H9 (cell line): ENCODE measurements at regions not wholly inside any gene's neighbourhood (a gene's known extent, or its start where the extent isn't known, plus 50 kb on each side); places are given as distances from the start of the nearest gene placed in this dataset.

Experiments
- DNase-seq: peaks from one replicate; pipeline ENCODE4 v3.0.0-alpha.2; 2017
- H2AFZ ChIP-seq: one replicate; pipeline ENCODE4 v1.6.1; 2013; ENCODE audit warnings: mild to moderate bottlenecking, low read length, control low read depth, moderate library complexity
- H2AK5ac ChIP-seq: 2 replicates; pipeline ENCODE4 v1.6.1; 2013; ENCODE audit warnings: low read length, control low read depth, mixed read lengths; ENCODE audit not compliant: insufficient read length
- H2BK120ac ChIP-seq: one replicate; pipeline ENCODE4 v1.6.1; 2013; ENCODE audit warnings: low read depth, mild to moderate bottlenecking, low read length, control low read depth, inconsistent platforms; ENCODE audit not compliant: poor library complexity, severe bottlenecking
- H2BK12ac ChIP-seq: 2 replicates; pipeline ENCODE4 v1.6.1; 2013; ENCODE audit warnings: low read length, control low read depth, mixed read lengths, low read depth; ENCODE audit not compliant: insufficient read length
- H2BK15ac ChIP-seq: 2 replicates; pipeline ENCODE4 v1.6.1; 2013; ENCODE audit warnings: low read depth, low read length, control low read depth
- H2BK20ac ChIP-seq: one replicate; pipeline ENCODE4 v1.6.1; 2013; ENCODE audit warnings: low read depth, mild to moderate bottlenecking, low read length, control low read depth, inconsistent platforms; ENCODE audit not compliant: poor library complexity, severe bottlenecking
- H2BK5ac ChIP-seq: 2 replicates; pipeline ENCODE4 v1.6.1; 2013; ENCODE audit warnings: low read length, control low read depth, mixed read lengths; ENCODE audit not compliant: insufficient read length
- H3K14ac ChIP-seq: 2 replicates; pipeline ENCODE4 v1.6.1; 2013; ENCODE audit warnings: low read length, control low read depth; ENCODE audit not compliant: insufficient read depth
- H3K18ac ChIP-seq: 2 replicates; pipeline ENCODE4 v1.6.1; 2013; ENCODE audit warnings: low read depth, mild to moderate bottlenecking, mixed read lengths, low read length, control low read depth; ENCODE audit not compliant: insufficient read length
- H3K23ac ChIP-seq: 2 replicates; pipeline ENCODE4 v1.6.1; 2013; ENCODE audit warnings: low read length, control low read depth, mixed read lengths, low read depth; ENCODE audit not compliant: insufficient read length
- H3K23me2 ChIP-seq: 2 replicates; pipeline ENCODE4 v1.6.1; 2013; ENCODE audit warnings: low read depth, mild to moderate bottlenecking, mixed read lengths, low read length, control low read depth; ENCODE audit not compliant: insufficient read length, poor library complexity, severe bottlenecking
- H3K27ac ChIP-seq: 2 replicates; pipeline ENCODE4 v1.5.1; 2013; ENCODE audit warnings: low read length, control low read depth, mixed read lengths, low read depth; ENCODE audit not compliant: insufficient read length
- H3K27me3 ChIP-seq: 2 replicates; pipeline ENCODE4 v1.6.1; 2013; ENCODE audit warnings: low read length, control low read depth, inconsistent platforms; ENCODE audit not compliant: insufficient read depth
- H3K4ac ChIP-seq: 2 replicates; pipeline ENCODE4 v1.6.1; 2013; ENCODE audit warnings: low read depth, mild to moderate bottlenecking, control low read depth, inconsistent platforms, low read length, moderate library complexity
- H3K4me1 ChIP-seq: 2 replicates; pipeline ENCODE4 v1.6.1; 2013; ENCODE audit warnings: low read length, control low read depth, inconsistent platforms; ENCODE audit not compliant: insufficient read depth
- H3K4me2 ChIP-seq: 2 replicates; pipeline ENCODE4 v1.6.1; 2013; ENCODE audit warnings: low read length, control low read depth, mixed read lengths; ENCODE audit not compliant: insufficient read length, insufficient read depth
- H3K56ac ChIP-seq: 2 replicates; pipeline ENCODE4 v1.6.1; 2013; ENCODE audit warnings: low read depth, mild to moderate bottlenecking, mixed read lengths, low read length, control low read depth; ENCODE audit not compliant: insufficient read length
- H3K79me1 ChIP-seq: 2 replicates; pipeline ENCODE4 v1.6.1; 2013; ENCODE audit warnings: low read depth, mild to moderate bottlenecking, moderate library complexity, low read length, control low read depth, inconsistent platforms; ENCODE audit not compliant: insufficient read depth, poor library complexity, severe bottlenecking
- H3K79me2 ChIP-seq: 2 replicates; pipeline ENCODE4 v1.6.1; 2013; ENCODE audit warnings: low read length, control low read depth, inconsistent platforms; ENCODE audit not compliant: insufficient read depth
- H3K9ac ChIP-seq: 2 replicates; pipeline ENCODE4 v1.6.1; 2013; ENCODE audit warnings: low read length, control low read depth, mixed read lengths; ENCODE audit not compliant: insufficient read length; ENCODE audit errors: extremely low read depth
- H3K9me3 ChIP-seq: one replicate; pipeline ENCODE4 v1.6.1; 2013; ENCODE audit warnings: low read depth, low read length, inconsistent platforms; ENCODE audit not compliant: control insufficient read depth
- H3T11ph ChIP-seq: one replicate; pipeline ENCODE4 v1.6.1; 2013; ENCODE audit warnings: mild to moderate bottlenecking, low read length, control low read depth, inconsistent platforms
- H4K20me1 ChIP-seq: one replicate; pipeline ENCODE4 v1.6.1; 2013; ENCODE audit not compliant: control insufficient read depth, insufficient read length, insufficient read depth
- H4K5ac ChIP-seq: 2 replicates; pipeline ENCODE4 v1.6.1; 2013; ENCODE audit warnings: low read depth, mild to moderate bottlenecking, mixed read lengths, low read length, control low read depth; ENCODE audit not compliant: insufficient read length
- H4K8ac ChIP-seq: replicated peaks from 2 replicates; pipeline ENCODE4 v1.6.1; 2013; ENCODE audit warnings: low read length, control low read depth, mixed read lengths, low read depth; ENCODE audit not compliant: insufficient read length
- H4K91ac ChIP-seq: 2 replicates; pipeline ENCODE4 v1.6.1; 2013; ENCODE audit warnings: low read depth, mild to moderate bottlenecking, moderate library complexity, mixed read lengths, low read length, control low read depth; ENCODE audit not compliant: insufficient read length
- H3K27ac Mint-ChIP-seq, 3 experiments: 2 replicates in 2 of 3; 3 replicates in 1 of 3; pipeline ENCODE4 v1.8.0; 2020 to 2021; ENCODE audit warnings: mixed read lengths in 3 of 3, mild to moderate bottlenecking in 1 of 3, moderate library complexity in 1 of 3
- H3K27me3 Mint-ChIP-seq: 2 replicates; pipeline ENCODE4 v1.8.0; 2021; ENCODE audit warnings: low read depth, mild to moderate bottlenecking, moderate library complexity, mixed read lengths
- H3K36me3 Mint-ChIP-seq, 3 experiments: 2 replicates in 2 of 3; 3 replicates in 1 of 3; pipeline ENCODE4 v1.8.0; 2020 to 2021; ENCODE audit warnings: low read depth in 3 of 3, mixed read lengths in 3 of 3; ENCODE audit not compliant: insufficient read depth in 1 of 3
- H3K4me1 Mint-ChIP-seq, 2 experiments: 2 replicates each; pipeline ENCODE4 v1.8.0; 2020; ENCODE audit warnings: mixed read lengths in 2 of 2
- H3K4me3 Mint-ChIP-seq, 2 experiments: 2 replicates in 1 of 2; 3 replicates in 1 of 2; pipeline ENCODE4 v1.8.0; 2020 to 2021; ENCODE audit warnings: mild to moderate bottlenecking in 2 of 2, mixed read lengths in 2 of 2, moderate library complexity in 1 of 2
- H3K9me3 Mint-ChIP-seq, 2 experiments: 2 replicates in 1 of 2; 3 replicates in 1 of 2; pipeline ENCODE4 v1.8.0; 2020; ENCODE audit warnings: mild to moderate bottlenecking in 2 of 2, mixed read lengths in 2 of 2, moderate library complexity in 1 of 2
- TF ChIP-seq, protein P1 (sequence below): fragments of 200-600 bp; sonication (generic); conservative IDR thresholded peaks from 3 replicates; pipeline ENCODE4 v1.8.0; 2021; ENCODE audit warnings: antibody characterized with exemption, mild to moderate bottlenecking

DNA sequence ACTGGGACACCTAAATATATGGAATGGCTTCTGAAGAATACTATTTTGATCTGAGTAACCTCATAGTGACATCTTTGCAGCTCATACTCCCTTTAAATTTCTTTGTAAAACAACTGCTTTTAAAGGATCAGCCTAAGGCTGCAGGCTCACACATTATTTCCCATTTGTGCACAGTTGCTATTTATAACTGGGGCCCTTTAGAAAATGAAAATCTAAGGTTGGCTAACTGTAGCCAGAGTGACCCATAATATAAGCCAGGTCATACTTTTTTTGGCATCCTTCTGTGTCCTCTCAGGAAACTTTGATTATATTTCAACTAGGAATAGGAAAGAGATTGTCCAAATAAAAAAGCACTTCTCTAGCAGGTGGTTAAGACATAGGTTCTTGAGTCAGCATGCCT is 123.6 kb upstream of the RASGEF1B start:
- H2BK12ac ChIP-seq, result no peak overlapping the region
- H3K4me2 ChIP-seq, result no peak overlapping the region
- H2BK15ac ChIP-seq, result no peak overlapping the region
- H4K20me1 ChIP-seq, result no peaks in the 10 kb centered on the region
- H3K9me3 Mint-ChIP-seq, result no peaks in the 10 kb centered on the region
- no peaks in the 10 kb centered on the region for H3K4me1 ChIP-seq
- H3K36me3 Mint-ChIP-seq, result no peaks in the 10 kb centered on the region
- no peak overlapping the region for H2AK5ac ChIP-seq
- H3T11ph ChIP-seq, result no peak overlapping the region
- DNase-seq, result no peak
- H2BK120ac ChIP-seq, result no peak overlapping the region
- no peaks in the 10 kb centered on the region for H3K79me1 ChIP-seq
- H3K9me3 ChIP-seq, result no peaks in the 10 kb centered on the region
- no peak overlapping the region for H2AFZ ChIP-seq
- H3K27ac ChIP-seq, result no peak overlapping the region
- no peak overlapping the region for H3K14ac ChIP-seq
- H3K56ac ChIP-seq, result no peak overlapping the region
- peaks cover 7 to 10% of the 10 kb centered on the region in 2 experiments for H3K4me1 Mint-ChIP-seq
- H2BK20ac ChIP-seq, result no peak overlapping the region
- no peak overlapping the region for H4K8ac ChIP-seq
- no peak overlapping the region for H4K91ac ChIP-seq
- H4K5ac ChIP-seq, result no peak overlapping the region
- no peak overlapping the region for H3K4me3 Mint-ChIP-seq
- H3K23ac ChIP-seq, result no peak overlapping the region
- H3K23me2 ChIP-seq, result no peaks in the 10 kb centered on the region
- H3K27me3 ChIP-seq, result no peaks in the 10 kb centered on the region
- H3K27me3 Mint-ChIP-seq, result no peaks in the 10 kb centered on the region
- no peak overlapping the region for H3K9ac ChIP-seq
- H3K27ac Mint-ChIP-seq, result no peak overlapping the region
- H3K4ac ChIP-seq, result no peak overlapping the region
- no peaks in the 10 kb centered on the region for H3K79me2 ChIP-seq
- H3K18ac ChIP-seq, result no peak overlapping the region
- TF ChIP-seq, protein P1, sequence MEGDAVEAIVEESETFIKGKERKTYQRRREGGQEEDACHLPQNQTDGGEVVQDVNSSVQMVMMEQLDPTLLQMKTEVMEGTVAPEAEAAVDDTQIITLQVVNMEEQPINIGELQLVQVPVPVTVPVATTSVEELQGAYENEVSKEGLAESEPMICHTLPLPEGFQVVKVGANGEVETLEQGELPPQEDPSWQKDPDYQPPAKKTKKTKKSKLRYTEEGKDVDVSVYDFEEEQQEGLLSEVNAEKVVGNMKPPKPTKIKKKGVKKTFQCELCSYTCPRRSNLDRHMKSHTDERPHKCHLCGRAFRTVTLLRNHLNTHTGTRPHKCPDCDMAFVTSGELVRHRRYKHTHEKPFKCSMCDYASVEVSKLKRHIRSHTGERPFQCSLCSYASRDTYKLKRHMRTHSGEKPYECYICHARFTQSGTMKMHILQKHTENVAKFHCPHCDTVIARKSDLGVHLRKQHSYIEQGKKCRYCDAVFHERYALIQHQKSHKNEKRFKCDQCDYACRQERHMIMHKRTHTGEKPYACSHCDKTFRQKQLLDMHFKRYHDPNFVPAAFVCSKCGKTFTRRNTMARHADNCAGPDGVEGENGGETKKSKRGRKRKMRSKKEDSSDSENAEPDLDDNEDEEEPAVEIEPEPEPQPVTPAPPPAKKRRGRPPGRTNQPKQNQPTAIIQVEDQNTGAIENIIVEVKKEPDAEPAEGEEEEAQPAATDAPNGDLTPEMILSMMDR, result no peak
- H2BK5ac ChIP-seq, result no peak overlapping the region
